ENCODE measurements at regions not wholly inside any gene's neighbourhood (a gene's known extent, or its start where the extent isn't known, plus 50 kb on each side); places are given as distances from the start of the nearest gene placed in this dataset.
"Not testable (repeated sequence)": the region's sequence is repeated elsewhere in the genome, so short reads cannot be mapped to it uniquely, and the experiment has no call there.

GRCh38 chr10:81502677-81503359 lies 372.2 kb upstream of the NRG3 start:
- H3K4me3 ChIP-seq (replicated peaks; ENCODE audit: insufficient read depth, low read length), result no peak overlapping the region
- no peak for DNase-seq (ENCODE audit: low read depth in 1 of 2, low spot score in 1 of 2)
- no peaks in the 10 kb centered on the region for H3K27me3 ChIP-seq (ENCODE audit: insufficient read depth, poor library complexity, severe bottlenecking)
- TF ChIP-seq REST (IDR thresholded peaks at IDR 0.05; ENCODE audit: insufficient replicate concordance, low read depth), result no peak
- TF ChIP-seq CTCF (IDR thresholded peaks at IDR 0.05; ENCODE audit: insufficient read depth, low read length), result no peak
- TF ChIP-seq SPI1 (IDR thresholded peaks at IDR 0.05; ENCODE audit: borderline replicate concordance, low read depth), result no peak
- TF ChIP-seq GABPA (IDR thresholded peaks at IDR 0.05; ENCODE audit: low read depth), result no peak
- no peak for TF ChIP-seq POLR2AphosphoS5 (IDR thresholded peaks at IDR 0.05; ENCODE audit: low read depth)
- H3K27ac ChIP-seq (replicated peaks), result no peak overlapping the region

- DNase-seq (ENCODE audit: low read depth in 1 of 2, low spot score in 1 of 2); H3K4me3 ChIP-seq (replicated peaks; ENCODE audit: insufficient read depth, low read length); H3K27me3 ChIP-seq (ENCODE audit: insufficient read depth, poor library complexity, severe bottlenecking); H3K27ac ChIP-seq (replicated peaks): not testable (repeated sequence)
Measured at GRCh38 chr10:81505777-81506176, 369.2 kb upstream of the NRG3 start.

GRCh38 chr10:81514811-81515210 lies 360.2 kb upstream of the NRG3 start:
- Histone ChIP-seq H3K27ac (replicated peaks) (no peak overlapping the region), H3K4me3 (replicated peaks; ENCODE audit: insufficient read depth, low read length) (no peak overlapping the region), H3K27me3 (ENCODE audit: insufficient read depth, poor library complexity, severe bottlenecking) (no peaks in the 10 kb centered on the region)
- no peak for TF ChIP-seq CTCF (IDR thresholded peaks at IDR 0.05; ENCODE audit: insufficient read depth, low read length)
- TF ChIP-seq GABPA (IDR thresholded peaks at IDR 0.05; ENCODE audit: low read depth), result no peak
- no peak for TF ChIP-seq REST (IDR thresholded peaks at IDR 0.05; ENCODE audit: insufficient replicate concordance, low read depth)
- TF ChIP-seq POLR2AphosphoS5 (IDR thresholded peaks at IDR 0.05; ENCODE audit: low read depth), result no peak
- TF ChIP-seq SPI1 (IDR thresholded peaks at IDR 0.05; ENCODE audit: borderline replicate concordance, low read depth), result no peak
- no peak for DNase-seq (ENCODE audit: low read depth in 1 of 2, low spot score in 1 of 2)

- Histone ChIP-seq H3K27me3 (ENCODE audit: insufficient read depth, poor library complexity, severe bottlenecking) (no peaks in the 10 kb centered on the region), H3K4me3 (replicated peaks; ENCODE audit: insufficient read depth, low read length) (no peak overlapping the region), H3K27ac (replicated peaks) (no peak overlapping the region)
- TF ChIP-seq SPI1 (IDR thresholded peaks at IDR 0.05; ENCODE audit: borderline replicate concordance, low read depth) (no peak), POLR2AphosphoS5 (IDR thresholded peaks at IDR 0.05; ENCODE audit: low read depth) (no peak), REST (IDR thresholded peaks at IDR 0.05; ENCODE audit: insufficient replicate concordance, low read depth) (no peak), GABPA (IDR thresholded peaks at IDR 0.05; ENCODE audit: low read depth) (no peak), CTCF (IDR thresholded peaks at IDR 0.05; ENCODE audit: insufficient read depth, low read length) (no peak)
- no peak for DNase-seq (ENCODE audit: low read depth in 1 of 2, low spot score in 1 of 2)
Measured at GRCh38 chr10:81520688-81521087, 354.3 kb upstream of the NRG3 start.

All from HL-60 (cell line).